ENCODE measurements at regions not wholly inside any gene's neighbourhood (a gene's known extent, or its start where the extent isn't known, plus 50 kb on each side); places are given as distances from the start of the nearest gene placed in this dataset.

DNA sequence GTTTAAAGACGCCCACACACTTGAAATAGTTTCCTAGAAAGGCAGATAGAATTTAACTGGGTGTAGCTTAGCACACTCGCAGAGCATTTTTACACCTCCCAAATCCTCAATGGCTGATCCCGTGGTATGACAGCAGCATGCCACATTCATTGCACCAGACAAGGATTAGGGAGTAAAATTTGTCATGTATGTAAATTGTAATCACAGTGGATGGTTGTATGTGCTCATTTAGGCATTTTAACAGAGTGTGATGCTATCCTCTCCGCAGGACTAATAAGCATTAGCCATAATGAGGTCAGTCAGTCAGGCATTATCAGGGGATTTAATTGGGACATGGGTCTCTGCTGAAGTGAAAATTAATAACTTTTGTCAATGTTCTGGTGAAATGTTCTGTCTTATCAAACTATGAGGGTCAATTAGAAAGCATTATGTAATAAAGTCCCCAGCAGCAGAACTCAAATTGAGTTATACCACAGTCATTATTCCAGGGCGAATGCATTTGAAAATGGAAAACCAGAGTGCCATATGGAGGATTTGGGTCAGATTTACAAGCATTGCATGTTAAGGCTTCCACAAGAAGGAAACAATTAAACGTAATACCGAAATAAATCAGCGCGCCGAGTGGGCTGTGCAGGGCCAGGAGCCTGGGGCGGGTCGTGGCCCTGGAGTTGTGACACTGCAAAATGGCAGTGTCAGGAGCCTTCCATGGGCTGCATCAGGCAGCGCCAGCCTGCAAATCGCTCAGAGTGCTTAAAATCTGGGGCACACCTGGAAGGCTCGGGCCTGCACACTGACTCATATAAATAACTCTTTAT lies 602.2 kb downstream of the BNC2 start:
- H3K4me2 ChIP-seq, result peak overlapping the region; percentile 72

DNA sequence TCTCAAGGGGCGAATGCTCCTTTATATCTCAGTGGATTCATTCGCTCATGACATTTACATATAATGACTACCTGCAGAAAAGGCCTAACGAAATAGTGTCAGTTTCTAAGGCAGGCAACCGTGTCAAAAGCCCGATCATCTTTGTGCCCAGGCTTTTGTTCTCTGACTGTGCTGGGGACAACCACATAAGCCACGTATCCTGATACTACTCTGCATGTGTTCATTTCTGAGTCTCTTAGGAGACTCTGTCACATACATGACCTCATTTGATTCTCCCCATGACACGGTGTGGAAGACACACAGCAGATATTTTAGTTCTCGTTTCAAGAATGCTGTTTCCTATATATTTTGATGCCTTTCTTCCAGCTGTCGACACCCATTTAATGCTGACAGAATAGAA lies 598.5 kb downstream of the BNC2 start:
- no peak overlapping the region for H2AFZ ChIP-seq
- DNase-seq (ENCODE audit: low spot score), result no peak
- H3K9me2 ChIP-seq (replicated peaks; ENCODE audit: insufficient read depth), result no peaks in the 10 kb centered on the region
- H3K9me3 ChIP-seq (ENCODE audit: low read depth), result no peaks in the 10 kb centered on the region
- WGBS (ENCODE audit: low lambda C conversion rate, missing lambda C conversion rate), result 85% methylated on average over 9 of the region's 9 CpGs
- no peak overlapping the region for H3K4me3 ChIP-seq
- no peaks in the 10 kb centered on the region for H4K20me1 ChIP-seq (ENCODE audit: insufficient read depth, poor library complexity, severe bottlenecking)
- H3K4me1 ChIP-seq (ENCODE audit: insufficient read depth), result peaks cover 20% of the 10 kb centered on the region
- no peak overlapping the region for H3K4me2 ChIP-seq
- H3K27me3 ChIP-seq, result no peaks in the 10 kb centered on the region
- H3K36me3 ChIP-seq (replicated peaks; ENCODE audit: insufficient read depth, low read depth), result no peaks in the 10 kb centered on the region
- H3K79me2 ChIP-seq, result no peaks in the 10 kb centered on the region
- TF ChIP-seq EZH2 (IDR thresholded peaks at IDR 0.05; ENCODE audit: borderline replicate concordance) (no peak), EZH2phosphoT487 (IDR thresholded peaks at IDR 0.05; ENCODE audit: low read depth, severe bottlenecking, unreplicated experiment) (no peak)
- TF ChIP-seq, protein P1, sequence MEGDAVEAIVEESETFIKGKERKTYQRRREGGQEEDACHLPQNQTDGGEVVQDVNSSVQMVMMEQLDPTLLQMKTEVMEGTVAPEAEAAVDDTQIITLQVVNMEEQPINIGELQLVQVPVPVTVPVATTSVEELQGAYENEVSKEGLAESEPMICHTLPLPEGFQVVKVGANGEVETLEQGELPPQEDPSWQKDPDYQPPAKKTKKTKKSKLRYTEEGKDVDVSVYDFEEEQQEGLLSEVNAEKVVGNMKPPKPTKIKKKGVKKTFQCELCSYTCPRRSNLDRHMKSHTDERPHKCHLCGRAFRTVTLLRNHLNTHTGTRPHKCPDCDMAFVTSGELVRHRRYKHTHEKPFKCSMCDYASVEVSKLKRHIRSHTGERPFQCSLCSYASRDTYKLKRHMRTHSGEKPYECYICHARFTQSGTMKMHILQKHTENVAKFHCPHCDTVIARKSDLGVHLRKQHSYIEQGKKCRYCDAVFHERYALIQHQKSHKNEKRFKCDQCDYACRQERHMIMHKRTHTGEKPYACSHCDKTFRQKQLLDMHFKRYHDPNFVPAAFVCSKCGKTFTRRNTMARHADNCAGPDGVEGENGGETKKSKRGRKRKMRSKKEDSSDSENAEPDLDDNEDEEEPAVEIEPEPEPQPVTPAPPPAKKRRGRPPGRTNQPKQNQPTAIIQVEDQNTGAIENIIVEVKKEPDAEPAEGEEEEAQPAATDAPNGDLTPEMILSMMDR (IDR thresholded peaks at IDR 0.05; ENCODE audit: poor library complexity), result no peak
- H3K27ac ChIP-seq, result no peak overlapping the region

More for the DNA sequence above, 602.2 kb downstream of the BNC2 start:
- Histone ChIP-seq H3K27me3 (no peaks in the 10 kb centered on the region), H4K20me1 (ENCODE audit: insufficient read depth, poor library complexity, severe bottlenecking) (no peaks in the 10 kb centered on the region), H3K4me1 (ENCODE audit: insufficient read depth) (peaks cover 20% of the 10 kb centered on the region), H3K4me3 (no peak overlapping the region), H3K36me3 (replicated peaks; ENCODE audit: insufficient read depth, low read depth) (no peaks in the 10 kb centered on the region), H3K9me2 (replicated peaks; ENCODE audit: insufficient read depth) (no peaks in the 10 kb centered on the region), H3K9me3 (ENCODE audit: low read depth) (no peaks in the 10 kb centered on the region), H3K79me2 (no peaks in the 10 kb centered on the region), H3K27ac (peak overlapping the region; percentile 79), H2AFZ (peak overlapping the region; percentile 45)
- DNase-seq (ENCODE audit: low spot score), result no peak
- 56% methylated on average over 15 of the region's 15 CpGs for WGBS (ENCODE audit: low lambda C conversion rate, missing lambda C conversion rate)
- TF ChIP-seq EZH2phosphoT487 (IDR thresholded peaks at IDR 0.05; ENCODE audit: low read depth, severe bottlenecking, unreplicated experiment), result no peak
- TF ChIP-seq, protein P1 (IDR thresholded peaks at IDR 0.05; ENCODE audit: poor library complexity), result no peak

DNA sequence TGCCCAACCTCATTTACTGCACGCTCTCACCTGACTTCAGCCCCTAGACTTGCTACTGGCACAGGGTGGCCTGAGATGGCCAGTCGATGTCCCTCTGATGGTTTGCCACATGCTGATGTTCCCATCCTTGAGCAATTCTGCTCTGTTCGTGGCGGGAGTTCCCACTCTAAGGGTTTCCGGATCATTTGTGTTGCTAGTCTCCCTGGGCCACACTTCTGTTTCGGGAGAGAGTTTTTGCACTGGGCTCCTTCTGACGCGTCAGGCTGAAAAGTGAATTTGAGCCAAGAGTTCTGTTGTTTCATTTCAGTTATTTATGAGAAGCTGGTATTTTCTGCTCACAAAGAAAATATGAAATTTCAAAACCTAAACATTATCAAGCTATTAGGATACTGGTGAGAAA lies 597.7 kb downstream of the BNC2 start:
- no peak overlapping the region for H3K4me3 ChIP-seq
- DNase-seq (ENCODE audit: low spot score), result no peak
- H3K27ac ChIP-seq, result no peak overlapping the region
- peaks cover 12% of the 10 kb centered on the region for H3K4me1 ChIP-seq (ENCODE audit: insufficient read depth)
- no peaks in the 10 kb centered on the region for H3K9me3 ChIP-seq (ENCODE audit: low read depth)
- no peak for TF ChIP-seq EZH2phosphoT487 (IDR thresholded peaks at IDR 0.05; ENCODE audit: low read depth, severe bottlenecking, unreplicated experiment)
- TF ChIP-seq, protein P1 (IDR thresholded peaks at IDR 0.05; ENCODE audit: poor library complexity), result no peak
- no peak for TF ChIP-seq EZH2 (IDR thresholded peaks at IDR 0.05; ENCODE audit: borderline replicate concordance)
- WGBS (ENCODE audit: low lambda C conversion rate, missing lambda C conversion rate), result 95% methylated on average over 8 of the region's 8 CpGs
- H2AFZ ChIP-seq, result no peak overlapping the region
- H3K27me3 ChIP-seq, result no peaks in the 10 kb centered on the region
- no peaks in the 10 kb centered on the region for H3K36me3 ChIP-seq (replicated peaks; ENCODE audit: insufficient read depth, low read depth)
- H4K20me1 ChIP-seq (ENCODE audit: insufficient read depth, poor library complexity, severe bottlenecking), result no peaks in the 10 kb centered on the region
- no peaks in the 10 kb centered on the region for H3K79me2 ChIP-seq
- H3K4me2 ChIP-seq, result no peak overlapping the region
- H3K9me2 ChIP-seq (replicated peaks; ENCODE audit: insufficient read depth), result no peaks in the 10 kb centered on the region
